K562 (cell line): ENCODE measurements at regions not wholly inside any gene's neighbourhood (a gene's known extent, or its start where the extent isn't known, plus 50 kb on each side); places are given as distances from the start of the nearest gene placed in this dataset.

Source experiments
- ATAC-seq: fragments of 200-7000 bp; cut with Tn5 transposase; 3 replicates; pipeline ENCODE4 v1.9.1; 2020; ENCODE audit warnings: moderate library complexity
- BruUV-seq: library from RNA; stranded (reverse); fragments of 400-500 nt; replicated peaks from 2 replicates; lab custom pipeline; 2021; lab: Mats Ljungman, UMichigan
- CTCF ChIA-PET: fragments of 300-600 bp; formaldehyde crosslinking; extraction: SDS; loops from one replicate; lab custom pipeline; 2021; ENCODE audit warnings: low intra/inter-chr PET ratio; lab: Yijun Ruan, JAX
- POLR2A ChIA-PET: fragments of 300-600, 350-650 bp; sonication (Branson Sonifier 250); formaldehyde crosslinking; extraction: SDS; loops from one replicate; lab custom pipeline; 2021; ENCODE audit warnings: antibody characterized with exemption, inconsistent platforms; lab: Yijun Ruan, JAX
- DNase-seq, 4 experiments: peaks; one replicate each; pipeline versions ENCODE4 v3.0.0 to v3.0.0-alpha.2; 2011 to 2018; ENCODE audit warnings: low spot score in 3 of 4, mixed read lengths in 3 of 4; ENCODE audit errors: extremely low read depth in 1 of 4
- FAIRE-seq: peaks from 2 replicates; lab custom pipeline; 2011; peaks lifted over from hg19 to GRCh38; lab: Jason Lieb, UNC
- H2AFZ ChIP-seq: 2 replicates; pipeline ENCODE4 v1.6.0; 2011; ENCODE audit warnings: low read depth, low read length, control low read depth, inconsistent platforms
- H3K27ac ChIP-seq: fragments of 200-600 bp; 3 replicates; pipeline ENCODE4 v1.8.0; 2011; ENCODE audit warnings: low read depth, mild to moderate bottlenecking, control low read depth, inconsistent platforms, low read length, moderate library complexity, mixed read lengths; ENCODE audit errors: extremely low read depth
- H3K27me3 ChIP-seq, 2 experiments: fragments of 300-600 bp in 1 of 2; 2 replicates in 1 of 2; 3 replicates in 1 of 2; pipeline versions ENCODE4 v1.6.0 to v1.8.0; 2011; ENCODE audit warnings: inconsistent platforms in 2 of 2, low read length in 2 of 2, mild to moderate bottlenecking in 1 of 2, mixed read lengths in 1 of 2, moderate library complexity in 1 of 2; ENCODE audit not compliant: control insufficient read depth in 2 of 2, insufficient read depth in 2 of 2
- H3K36me3 ChIP-seq: fragments of 300-600 bp; 3 replicates; pipeline ENCODE4 v1.8.0; 2011; ENCODE audit warnings: mild to moderate bottlenecking, low read length, inconsistent platforms; ENCODE audit not compliant: control insufficient read depth, insufficient read depth
- H3K4me1 ChIP-seq, 2 experiments: fragments of 200-600 bp in 1 of 2; replicated peaks in 1 of 2; 2 replicates in 1 of 2; 3 replicates in 1 of 2; pipeline versions ENCODE4 v1.5.1 to v1.8.0; 2011; ENCODE audit warnings: inconsistent platforms in 2 of 2, low read length in 2 of 2, mild to moderate bottlenecking in 1 of 2, mixed read lengths in 1 of 2, moderate library complexity in 1 of 2; ENCODE audit not compliant: control insufficient read depth in 2 of 2, insufficient read depth in 2 of 2
- H3K4me2 ChIP-seq: 2 replicates; pipeline ENCODE4 v1.6.1; 2011; ENCODE audit warnings: low read length, control low read depth, inconsistent platforms, mixed read lengths; ENCODE audit not compliant: insufficient read depth
- H3K4me3 ChIP-seq: fragments of 200-600 bp; sonication (generic), shearing (Covaris generic); 2 replicates; pipeline ENCODE4 v1.5.1; 2016; ENCODE audit warnings: control low read depth, inconsistent platforms
- H3K79me2 ChIP-seq: fragments of 200-600 bp; 3 replicates; pipeline ENCODE4 v1.8.0; 2011; ENCODE audit warnings: low read length, inconsistent platforms; ENCODE audit not compliant: control insufficient read depth, insufficient read depth
- H3K9ac ChIP-seq, 2 experiments: 2 replicates each; pipeline versions ENCODE4 v1.6.0 to v1.6.1; 2011; ENCODE audit warnings: low read depth in 2 of 2, low read length in 2 of 2, control low read depth in 1 of 2, inconsistent platforms in 1 of 2, mild to moderate bottlenecking in 1 of 2, mixed read lengths in 1 of 2; ENCODE audit not compliant: insufficient read depth in 1 of 2
- H3K9me1 ChIP-seq: one replicate; pipeline ENCODE4 v1.6.0; 2011; ENCODE audit warnings: inconsistent platforms, mild to moderate bottlenecking, low read length, moderate library complexity; ENCODE audit not compliant: control insufficient read depth, insufficient read depth
- H3K9me3 ChIP-seq: replicated peaks from 2 replicates; pipeline ENCODE4 v1.5.1; 2011; ENCODE audit warnings: low read depth, low read length, inconsistent platforms; ENCODE audit not compliant: control insufficient read depth, insufficient read depth
- H4K20me1 ChIP-seq: replicated peaks from 2 replicates; pipeline ENCODE4 v1.6.1; 2011; ENCODE audit warnings: low read length, inconsistent platforms, mixed read lengths; ENCODE audit not compliant: control insufficient read depth, insufficient read depth
- ELF2 ChIP-seq: fragments of 250-450 bp; sonication (Bioruptor Pico); IDR thresholded peaks from 2 replicates; pipeline ENCODE4 v1.5.0; 2021; ENCODE audit warnings: mild to moderate bottlenecking
- KDM1A ChIP-seq, 2 experiments: fragments of 450-650 bp; IDR thresholded peaks; 2 replicates each; pipeline ENCODE4 v1.6.1; 2016; ENCODE audit warnings: mild to moderate bottlenecking in 2 of 2
- NELFE ChIP-seq: IDR thresholded peaks from 2 replicates; pipeline ENCODE4 v1.6.1; 2011; ENCODE audit warnings: mild to moderate bottlenecking; ENCODE audit not compliant: insufficient read depth, insufficient read length
- NFXL1 ChIP-seq: fragments of 450-650 bp; formaldehyde crosslinking; IDR thresholded peaks from 2 replicates; pipeline ENCODE4 v1.4.0; 2021; ENCODE audit warnings: mild to moderate bottlenecking
- OTX1 ChIP-seq: fragments of 450-650 bp; formaldehyde crosslinking; IDR thresholded peaks from 2 replicates; pipeline ENCODE4 v1.4.0; 2022; ENCODE audit warnings: mild to moderate bottlenecking
- PML ChIP-seq: IDR thresholded peaks from 2 replicates; pipeline ENCODE4 v1.6.1; 2012; ENCODE audit warnings: low read length, inconsistent platforms
- RBM25 ChIP-seq: fragments of 200-400 bp; formaldehyde crosslinking; IDR thresholded peaks from 2 replicates; pipeline ENCODE4 v1.6.1; 2018; ENCODE audit warnings: low read length, low read depth, moderate library complexity; ENCODE audit not compliant: severe bottlenecking
- SMARCA5 ChIP-seq: fragments of 450-650 bp; IDR thresholded peaks from 2 replicates; pipeline ENCODE4 v1.6.1; 2016
- SMARCB1 ChIP-seq: IDR thresholded peaks from 2 replicates; pipeline ENCODE4 v1.6.1; 2011; ENCODE audit warnings: improper control_type of control experiment, low read depth; ENCODE audit not compliant: insufficient read length
- TRIM24 ChIP-seq, 2 experiments: fragments of 450-650 bp; IDR thresholded peaks; 2 replicates each; pipeline ENCODE4 v1.6.1; 2016
- ZFP36 ChIP-seq: fragments of 150-350 bp; IDR thresholded peaks from 2 replicates; pipeline ENCODE4 v1.6.1; 2018; ENCODE audit warnings: low read length, low read depth; ENCODE audit not compliant: partially characterized antibody
- ZNF436 ChIP-seq: fragments of 250-450, 450-650 bp; sonication (Bioruptor Pico); formaldehyde crosslinking; IDR thresholded peaks from 2 replicates; pipeline ENCODE4 v1.7.0; 2020; ENCODE audit warnings: mild to moderate bottlenecking
- WGBS: fragments of 100-300 bp; shearing (Covaris generic); methylation state at CpG from one replicate; pipeline ENCODE4 v1.1.6; 2016; ENCODE audit warnings: low coverage, mixed read lengths; ENCODE audit not compliant: insufficient coverage; ENCODE audit errors: missing lambda C conversion rate; 5-methylcytosine and 5-hydroxymethylcytosine counted together
- in situ Hi-C: fragments of 300-500 bp; cut with MboI; formaldehyde crosslinking; loops from 4 replicates; pipeline ENCODE4 v1.15.0; 2018; ENCODE audit warnings: inconsistent platforms, mixed read lengths
- intact Hi-C: fragments of 100-400 bp; cut with micrococcal nuclease; formaldehyde crosslinking; loops from 2 replicates; pipeline ENCODE4 v1.14.2; 2022
- TF ChIP-seq, protein P1 (sequence below): sonication (generic); formaldehyde crosslinking; IDR thresholded peaks from 2 replicates; pipeline ENCODE4 v1.8.0; 2022; ENCODE audit warnings: missing genetic modification reagents, mild to moderate bottlenecking, moderate library complexity, borderline replicate concordance
- TF ChIP-seq, protein P2 (sequence below): sonication (generic); formaldehyde crosslinking; IDR thresholded peaks from 2 replicates; pipeline ENCODE4 v1.5.0; 2020; ENCODE audit warnings: missing genetic modification reagents
- TF ChIP-seq, protein P3 (sequence below): IDR thresholded peaks from 2 replicates; pipeline ENCODE4 v1.6.1; 2016; ENCODE audit warnings: missing genetic modification characterization, missing compliant biosample characterization
- TF ChIP-seq, protein P4 (sequence below): sonication (generic); formaldehyde crosslinking; IDR thresholded peaks from 2 replicates; pipeline ENCODE4 v1.4.0; 2020; ENCODE audit warnings: mild to moderate bottlenecking, missing genetic modification reagents
- TF ChIP-seq, protein P5 (sequence below): IDR thresholded peaks from 2 replicates; pipeline ENCODE4 v1.6.1; 2011; ENCODE audit not compliant: insufficient read length; ENCODE audit errors: extremely low read depth

DNA sequence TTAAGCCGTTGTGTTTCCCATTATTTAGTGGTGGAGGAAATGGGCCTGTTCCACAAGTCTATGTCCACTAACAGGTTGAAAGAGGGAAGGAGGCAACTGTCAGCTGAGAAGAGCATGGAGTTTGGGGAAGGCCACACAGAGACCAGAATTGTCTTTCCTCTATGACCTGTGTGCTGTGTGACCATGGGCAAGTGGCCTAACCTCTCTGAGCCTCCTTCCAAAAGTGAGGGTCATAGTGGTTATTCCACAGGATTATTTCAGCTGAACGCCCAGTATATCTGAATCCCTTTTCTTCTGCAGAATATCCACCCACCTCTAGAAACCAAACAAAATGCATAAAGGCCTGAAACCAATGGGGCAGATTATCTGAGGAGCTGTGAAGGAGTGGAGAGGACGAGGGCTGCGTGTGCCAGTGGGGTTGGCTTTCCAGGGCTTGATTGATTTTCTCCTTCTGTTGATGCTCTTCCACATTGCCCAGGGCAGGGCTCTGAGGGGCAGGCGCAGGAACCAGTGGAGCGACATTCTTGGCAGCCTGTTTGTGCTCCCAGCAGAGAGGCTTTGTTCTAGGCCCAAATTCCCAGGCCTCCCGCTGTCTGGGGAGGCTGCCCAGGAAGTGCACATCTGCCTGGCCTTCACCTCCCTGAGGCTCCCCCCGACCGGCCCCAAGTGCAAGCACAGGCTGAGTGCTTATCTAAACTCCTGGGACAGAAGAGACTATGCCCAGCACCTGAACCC lies 452.7 kb downstream of the BCL11B start (continued):
- TF ChIP-seq ZFP36 (peak; percentile 76), RBM25 (peak; percentile 94)

DNA sequence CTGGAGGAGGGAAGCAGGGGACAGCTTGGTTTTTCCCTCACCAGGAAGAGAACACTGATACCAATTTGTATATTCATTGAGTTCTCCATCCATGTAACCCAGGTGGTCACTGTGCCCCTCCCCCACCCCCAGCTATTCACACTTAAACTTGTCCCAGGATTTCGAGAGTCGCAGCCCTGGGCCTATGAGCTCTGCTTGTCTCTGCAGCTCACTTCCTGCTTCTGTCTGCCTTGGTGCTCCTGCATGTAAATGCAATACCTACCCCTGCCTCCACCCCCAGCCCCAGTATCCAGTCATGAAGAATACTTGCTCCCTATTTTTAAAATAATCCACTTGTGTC lies 452.2 kb downstream of the BCL11B start:
- WGBS, result 0% methylated on average over 2 of the region's 2 CpGs
- no peaks in the 10 kb centered on the region for H3K4me1 ChIP-seq
- no peak overlapping the region for H3K4me3 ChIP-seq
- no peak overlapping the region for H2AFZ ChIP-seq
- no peaks in the 10 kb centered on the region for H3K27me3 ChIP-seq
- no peak overlapping the region for H3K9ac ChIP-seq
- H3K36me3 ChIP-seq, result no peaks in the 10 kb centered on the region
- CTCF ChIA-PET, result no interaction called here
- no TSS peak for BruUV-seq
- DNase-seq (no peak), FAIRE-seq (no peak), ATAC-seq (no peak)
- H3K79me2 ChIP-seq, result no peaks in the 10 kb centered on the region
- in situ Hi-C loops, result no loop called here
- no peaks in the 10 kb centered on the region for H3K9me3 ChIP-seq
- no peak overlapping the region for H3K4me2 ChIP-seq
- H3K9me1 ChIP-seq, result no peaks in the 10 kb centered on the region
- intact Hi-C loops, result no loop called here
- no peak overlapping the region for H3K27ac ChIP-seq
- POLR2A ChIA-PET, result no interaction called here
- H4K20me1 ChIP-seq, result no peaks in the 10 kb centered on the region
- TF ChIP-seq RBM25, result no peak
- TF ChIP-seq, protein P1, sequence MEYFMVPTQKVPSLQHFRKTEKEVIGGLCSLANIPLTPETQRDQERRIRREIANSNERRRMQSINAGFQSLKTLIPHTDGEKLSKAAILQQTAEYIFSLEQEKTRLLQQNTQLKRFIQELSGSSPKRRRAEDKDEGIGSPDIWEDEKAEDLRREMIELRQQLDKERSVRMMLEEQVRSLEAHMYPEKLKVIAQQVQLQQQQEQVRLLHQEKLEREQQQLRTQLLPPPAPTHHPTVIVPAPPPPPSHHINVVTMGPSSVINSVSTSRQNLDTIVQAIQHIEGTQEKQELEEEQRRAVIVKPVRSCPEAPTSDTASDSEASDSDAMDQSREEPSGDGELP, result no peak
- TF ChIP-seq, protein P2, sequence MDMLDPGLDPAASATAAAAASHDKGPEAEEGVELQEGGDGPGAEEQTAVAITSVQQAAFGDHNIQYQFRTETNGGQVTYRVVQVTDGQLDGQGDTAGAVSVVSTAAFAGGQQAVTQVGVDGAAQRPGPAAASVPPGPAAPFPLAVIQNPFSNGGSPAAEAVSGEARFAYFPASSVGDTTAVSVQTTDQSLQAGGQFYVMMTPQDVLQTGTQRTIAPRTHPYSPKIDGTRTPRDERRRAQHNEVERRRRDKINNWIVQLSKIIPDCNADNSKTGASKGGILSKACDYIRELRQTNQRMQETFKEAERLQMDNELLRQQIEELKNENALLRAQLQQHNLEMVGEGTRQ (CRISPR knock-in tag), result no peak
- TF ChIP-seq PML, result no peak
- no peak for TF ChIP-seq KDM1A (IDR thresholded peaks at IDR 0.05)
- TF ChIP-seq SMARCA5, result no peak
- no peak for TF ChIP-seq ZNF436
- TF ChIP-seq, protein P3, sequence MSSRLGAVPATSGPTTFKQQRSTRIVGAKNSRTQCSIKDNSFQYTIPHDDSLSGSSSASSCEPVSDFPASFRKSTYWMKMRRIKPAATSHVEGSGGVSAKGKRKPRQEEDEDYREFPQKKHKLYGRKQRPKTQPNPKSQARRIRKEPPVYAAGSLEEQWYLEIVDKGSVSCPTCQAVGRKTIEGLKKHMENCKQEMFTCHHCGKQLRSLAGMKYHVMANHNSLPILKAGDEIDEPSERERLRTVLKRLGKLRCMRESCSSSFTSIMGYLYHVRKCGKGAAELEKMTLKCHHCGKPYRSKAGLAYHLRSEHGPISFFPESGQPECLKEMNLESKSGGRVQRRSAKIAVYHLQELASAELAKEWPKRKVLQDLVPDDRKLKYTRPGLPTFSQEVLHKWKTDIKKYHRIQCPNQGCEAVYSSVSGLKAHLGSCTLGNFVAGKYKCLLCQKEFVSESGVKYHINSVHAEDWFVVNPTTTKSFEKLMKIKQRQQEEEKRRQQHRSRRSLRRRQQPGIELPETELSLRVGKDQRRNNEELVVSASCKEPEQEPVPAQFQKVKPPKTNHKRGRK, result no peak
- TF ChIP-seq, protein P4, sequence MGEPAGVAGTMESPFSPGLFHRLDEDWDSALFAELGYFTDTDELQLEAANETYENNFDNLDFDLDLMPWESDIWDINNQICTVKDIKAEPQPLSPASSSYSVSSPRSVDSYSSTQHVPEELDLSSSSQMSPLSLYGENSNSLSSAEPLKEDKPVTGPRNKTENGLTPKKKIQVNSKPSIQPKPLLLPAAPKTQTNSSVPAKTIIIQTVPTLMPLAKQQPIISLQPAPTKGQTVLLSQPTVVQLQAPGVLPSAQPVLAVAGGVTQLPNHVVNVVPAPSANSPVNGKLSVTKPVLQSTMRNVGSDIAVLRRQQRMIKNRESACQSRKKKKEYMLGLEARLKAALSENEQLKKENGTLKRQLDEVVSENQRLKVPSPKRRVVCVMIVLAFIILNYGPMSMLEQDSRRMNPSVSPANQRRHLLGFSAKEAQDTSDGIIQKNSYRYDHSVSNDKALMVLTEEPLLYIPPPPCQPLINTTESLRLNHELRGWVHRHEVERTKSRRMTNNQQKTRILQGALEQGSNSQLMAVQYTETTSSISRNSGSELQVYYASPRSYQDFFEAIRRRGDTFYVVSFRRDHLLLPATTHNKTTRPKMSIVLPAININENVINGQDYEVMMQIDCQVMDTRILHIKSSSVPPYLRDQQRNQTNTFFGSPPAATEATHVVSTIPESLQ (CRISPR knock-in tag), result no peak
- TF ChIP-seq, protein P5, sequence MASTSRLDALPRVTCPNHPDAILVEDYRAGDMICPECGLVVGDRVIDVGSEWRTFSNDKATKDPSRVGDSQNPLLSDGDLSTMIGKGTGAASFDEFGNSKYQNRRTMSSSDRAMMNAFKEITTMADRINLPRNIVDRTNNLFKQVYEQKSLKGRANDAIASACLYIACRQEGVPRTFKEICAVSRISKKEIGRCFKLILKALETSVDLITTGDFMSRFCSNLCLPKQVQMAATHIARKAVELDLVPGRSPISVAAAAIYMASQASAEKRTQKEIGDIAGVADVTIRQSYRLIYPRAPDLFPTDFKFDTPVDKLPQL, result no peak
- TF ChIP-seq ELF2 (CRISPR knock-in tag), result no peak
- no peak for TF ChIP-seq NELFE
- no peak for TF ChIP-seq OTX1 (CRISPR knock-in tag)
- TF ChIP-seq NFXL1 (CRISPR knock-in tag), result no peak
- TF ChIP-seq TRIM24 (IDR thresholded peaks at IDR 0.05), result no peak
- TF ChIP-seq SMARCB1, result no peak
